Lower leg skin (tissue), 3 donors: ENCODE measurements at regions not wholly inside any gene's neighbourhood (a gene's known extent, or its start where the extent isn't known, plus 50 kb on each side); places are given as distances from the start of the nearest gene placed in this dataset.
"Not testable (repeated sequence)": the region's sequence is repeated elsewhere in the genome, so short reads cannot be mapped to it uniquely, and the experiment has no call there.

Experiments
- CTCF ChIP-seq, 3 donors: fragments of 450-650 bp; IDR thresholded peaks; one replicate each; pipeline ENCODE4 v1.5.1; 2016; ENCODE audit warnings: antibody characterized with exemption in 3 of 3, mild to moderate bottlenecking in 3 of 3, moderate library complexity in 2 of 3
- POLR2A ChIP-seq, 2 donors: fragments of 450-650 bp; IDR thresholded peaks; one replicate each; pipeline ENCODE4 v1.6.1; 2016 to 2017; ENCODE audit warnings: antibody characterized with exemption in 2 of 2, mild to moderate bottlenecking in 1 of 2, moderate library complexity in 1 of 2

- not testable (repeated sequence) for TF ChIP-seq CTCF, POLR2A (IDR thresholded peaks at IDR 0.05)
These were observed 386.4 kb upstream of the KCND2 start for GRCh38 chr7:119886525-119886924.
